Activated CD8-positive, alpha-beta memory T cell treated with anti-CD3 and anti-CD28 coated beads for 4 hours (primary cell): ENCODE measurements at regions not wholly inside any gene's neighbourhood (a gene's known extent, or its start where the extent isn't known, plus 50 kb on each side); places are given as distances from the start of the nearest gene placed in this dataset.

Source experiments
- DNase-seq, 2 donors: peaks; one replicate each; pipeline ENCODE4 v3.0.0-alpha.2; 2020; ENCODE audit warnings: low read depth in 2 of 2

DNA sequence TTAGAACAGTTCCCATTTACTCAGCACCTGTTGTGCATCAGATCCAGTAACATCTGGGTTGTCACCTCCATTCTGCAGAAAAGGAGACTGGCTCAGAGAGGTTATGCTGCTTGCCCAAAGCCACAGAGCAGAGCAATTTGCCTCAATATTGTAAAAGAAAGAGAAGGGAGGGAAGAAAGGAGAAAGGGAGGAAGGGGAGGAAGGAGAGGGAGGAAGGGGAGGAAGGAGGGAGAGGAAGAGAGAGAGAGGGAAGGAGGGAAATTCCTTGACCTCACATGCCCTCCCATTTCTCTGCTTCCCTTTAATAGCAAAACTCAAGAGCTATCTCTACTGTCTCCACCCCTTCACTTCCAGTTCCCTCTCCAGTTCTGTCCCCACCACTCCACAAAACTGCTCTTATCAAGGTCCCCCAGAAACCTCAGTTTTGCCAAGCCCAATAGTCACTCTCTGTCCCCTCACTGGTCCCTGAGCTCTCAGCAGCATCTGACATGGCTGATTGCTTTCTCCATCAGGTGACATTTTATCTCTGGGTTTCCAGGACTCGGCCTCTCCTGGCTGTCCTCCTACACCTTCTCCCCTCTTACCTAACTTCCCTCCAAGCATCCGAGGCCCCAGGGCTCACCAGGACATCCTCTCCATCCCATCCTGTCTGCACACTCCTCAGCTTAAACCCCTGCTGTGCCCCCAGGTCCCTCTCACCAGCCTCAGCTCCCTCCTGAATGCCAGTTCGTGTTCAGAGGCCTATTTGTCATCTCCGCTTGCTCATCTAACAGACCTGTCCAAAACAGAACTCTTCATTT, 104.7 kb upstream of the LINGO1 start:
- no peak for DNase-seq

DNA sequence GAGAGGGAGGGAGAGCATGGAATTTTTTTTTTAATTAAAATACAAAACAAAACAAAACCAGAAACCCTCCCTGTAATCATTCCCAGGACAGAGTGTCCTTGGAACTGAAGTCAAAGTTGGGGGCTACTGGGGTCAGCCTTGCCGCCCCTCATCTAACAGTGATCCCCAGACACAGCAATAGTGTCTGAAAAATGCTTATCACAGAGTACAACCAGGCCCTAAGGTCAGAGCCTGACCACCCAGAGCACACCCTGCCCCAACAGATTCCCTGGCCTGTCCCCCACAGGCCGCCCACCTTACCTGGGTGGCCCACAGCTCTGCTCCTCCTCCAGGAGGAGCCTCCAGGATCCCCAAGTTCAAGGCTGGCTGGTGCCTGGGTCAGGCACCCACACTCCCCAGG, 101.6 kb upstream of the LINGO1 start:
- no peak for DNase-seq

- no peak for DNase-seq
Measured at GRCh38 chr15:77733579-77734300, 101.0 kb upstream of the LINGO1 start.

- no peak for DNase-seq
Measured at GRCh38 chr15:77732514-77733335, 100.0 kb upstream of the LINGO1 start.

DNA sequence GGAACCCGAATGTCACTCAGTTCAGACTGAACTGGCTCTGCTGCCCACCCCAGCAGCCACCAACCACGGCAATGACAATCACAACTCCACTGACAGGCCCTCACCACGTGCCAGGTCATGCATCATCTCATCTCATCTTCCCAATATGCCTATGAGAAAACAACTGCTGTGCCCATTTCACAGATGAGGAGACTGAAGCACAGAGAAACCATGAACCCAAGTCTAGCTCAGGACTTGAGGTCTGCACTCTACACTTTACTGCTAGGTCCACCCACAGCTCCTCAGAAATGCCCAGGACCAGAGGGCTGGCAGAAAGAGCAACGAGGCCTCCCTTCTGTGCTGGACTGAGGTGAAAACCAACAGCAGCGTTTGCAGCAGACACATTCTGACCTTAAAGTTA, 99.2 kb upstream of the LINGO1 start:
- no peak for DNase-seq

GRCh38 chr15:77731067-77731466, 98.4 kb upstream of the LINGO1 start:
- no peak for DNase-seq

DNA sequence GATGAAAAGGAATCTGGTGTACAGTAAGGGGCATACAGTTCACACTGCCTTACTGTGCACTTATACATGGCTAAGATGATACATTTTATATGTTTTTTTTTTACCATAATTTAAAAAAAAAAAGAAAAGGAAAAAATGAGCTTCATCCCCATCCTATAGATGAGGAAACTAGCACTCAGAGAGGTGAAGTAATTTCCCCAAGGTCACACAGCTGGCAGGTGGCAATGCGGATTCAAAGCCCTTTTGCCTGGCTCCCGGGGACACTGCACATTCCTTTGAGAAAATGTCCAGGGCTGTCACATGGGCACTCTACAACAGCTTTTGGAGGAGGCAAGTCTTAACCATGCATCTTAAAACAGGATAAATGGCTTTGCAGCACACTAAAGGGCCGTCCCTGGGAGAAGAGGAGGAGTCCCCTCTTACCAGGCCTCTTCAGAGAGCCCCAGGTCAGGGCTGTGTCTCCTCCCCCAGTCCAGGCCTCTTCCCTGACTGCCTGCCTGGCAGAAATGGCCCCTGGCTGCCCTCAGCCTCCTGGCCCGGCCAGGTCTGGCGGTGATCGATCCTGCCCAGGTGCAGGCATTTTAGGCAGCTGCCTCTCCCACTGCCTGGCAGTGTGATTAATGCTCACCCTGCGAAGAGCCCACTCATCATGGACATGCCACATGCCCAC, 95.1 kb upstream of the LINGO1 start:
- no peak for DNase-seq

DNA sequence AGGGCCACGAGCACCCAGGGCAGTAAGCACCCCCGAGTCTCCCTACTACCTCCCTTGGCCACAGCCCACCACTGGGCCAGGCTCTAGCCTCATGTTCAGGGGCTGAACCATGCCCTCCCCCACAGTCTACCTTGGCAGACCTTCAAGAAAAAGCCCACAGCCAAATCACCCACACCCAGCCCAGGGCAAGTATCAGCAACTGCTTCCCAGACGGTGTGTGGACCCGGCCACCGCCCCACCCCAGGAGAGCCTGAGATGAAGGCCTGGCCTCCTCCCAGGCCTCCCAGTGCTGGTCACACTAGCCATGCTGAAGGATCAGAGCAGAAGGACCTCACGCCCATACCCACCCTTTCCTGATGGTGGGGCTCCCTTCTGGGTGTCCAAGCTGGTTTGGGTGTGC, 92.0 kb upstream of the LINGO1 start:
- DNase-seq, result no peak

DNA sequence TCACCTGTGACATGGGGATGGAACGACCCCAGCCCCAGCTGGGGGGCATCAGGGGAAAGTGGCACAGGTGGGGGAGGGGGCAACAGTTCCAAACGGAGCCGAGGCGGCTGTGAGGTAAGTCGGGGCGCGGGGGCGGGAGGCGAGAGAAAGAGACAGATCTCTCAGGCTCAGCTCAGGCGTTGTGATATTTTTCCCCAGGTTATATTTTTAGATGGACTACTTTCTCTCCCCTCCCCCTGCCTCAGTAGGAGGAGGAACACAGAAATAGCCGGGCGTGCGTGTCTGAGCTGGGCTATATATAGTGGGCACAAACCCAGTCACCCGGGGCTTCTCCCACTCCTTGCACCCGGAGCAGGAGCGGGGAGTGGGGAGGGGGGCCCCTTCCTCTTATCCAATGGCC, 91.0 kb upstream of the LINGO1 start:
- no peak for DNase-seq

- no peak for DNase-seq
Measured at GRCh38 chr15:77722759-77723460, 90.2 kb upstream of the LINGO1 start.

GRCh38 chr15:77721963-77722362, 89.3 kb upstream of the LINGO1 start:
- DNase-seq, result no peak

DNA sequence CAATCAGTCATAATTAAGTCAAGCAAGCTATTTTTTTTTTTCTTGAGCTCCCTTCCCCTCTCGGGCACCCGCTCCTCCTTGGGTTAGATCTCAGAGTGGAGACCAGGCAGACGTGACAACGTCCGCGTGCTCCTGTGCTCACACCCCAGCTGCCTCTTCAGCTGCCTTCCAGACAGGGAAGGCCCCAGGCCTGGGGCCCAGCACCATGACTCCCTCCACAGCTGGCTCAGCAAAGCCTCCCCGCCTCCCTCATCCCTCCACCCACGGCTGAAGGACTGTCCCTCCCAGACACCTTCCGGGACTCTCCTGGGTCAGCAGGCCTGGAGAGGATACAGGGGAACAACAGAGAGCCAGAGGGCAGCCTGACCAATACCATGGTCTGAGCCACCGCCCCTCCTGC, 87.9 kb upstream of the LINGO1 start:
- no peak for DNase-seq

DNA sequence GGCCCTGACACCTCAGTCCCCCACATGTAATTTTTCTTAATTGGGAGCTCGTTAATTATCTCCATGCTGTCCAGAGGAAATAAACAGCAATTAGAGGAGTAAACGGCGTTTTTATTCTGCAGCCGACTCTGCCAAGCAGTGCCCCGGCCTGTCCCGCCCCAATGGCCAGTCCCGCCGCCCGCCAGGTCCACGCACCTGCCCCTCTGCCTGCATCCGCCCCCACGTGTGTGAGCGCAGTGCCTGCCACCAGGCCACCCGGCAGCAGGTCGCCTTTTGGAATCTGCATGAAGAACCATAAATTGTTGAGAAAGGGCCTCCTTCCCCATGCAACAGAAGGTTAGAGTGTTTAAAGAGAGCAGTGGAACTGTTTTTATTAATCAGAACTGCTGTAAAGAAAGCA, 87.5 kb upstream of the LINGO1 start:
- DNase-seq, result no peak

DNA sequence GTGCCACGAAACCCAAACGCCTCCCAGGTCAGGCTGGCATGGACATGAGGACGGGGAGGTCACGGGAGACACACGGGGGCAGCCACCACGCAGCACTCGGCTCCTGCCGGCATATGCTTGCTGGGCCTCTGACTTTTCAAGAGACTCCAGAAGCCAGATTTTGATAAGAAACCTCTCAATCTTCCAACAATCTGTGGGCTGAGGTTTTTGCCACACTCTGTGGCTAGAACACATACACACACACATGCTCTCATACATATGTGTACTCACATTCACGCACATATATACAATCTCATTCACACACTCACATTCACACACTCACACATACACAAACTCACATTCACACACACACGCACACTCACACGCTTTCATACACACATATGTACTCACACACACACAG, 86.7 kb upstream of the LINGO1 start:
- DNase-seq, result no peak

DNA sequence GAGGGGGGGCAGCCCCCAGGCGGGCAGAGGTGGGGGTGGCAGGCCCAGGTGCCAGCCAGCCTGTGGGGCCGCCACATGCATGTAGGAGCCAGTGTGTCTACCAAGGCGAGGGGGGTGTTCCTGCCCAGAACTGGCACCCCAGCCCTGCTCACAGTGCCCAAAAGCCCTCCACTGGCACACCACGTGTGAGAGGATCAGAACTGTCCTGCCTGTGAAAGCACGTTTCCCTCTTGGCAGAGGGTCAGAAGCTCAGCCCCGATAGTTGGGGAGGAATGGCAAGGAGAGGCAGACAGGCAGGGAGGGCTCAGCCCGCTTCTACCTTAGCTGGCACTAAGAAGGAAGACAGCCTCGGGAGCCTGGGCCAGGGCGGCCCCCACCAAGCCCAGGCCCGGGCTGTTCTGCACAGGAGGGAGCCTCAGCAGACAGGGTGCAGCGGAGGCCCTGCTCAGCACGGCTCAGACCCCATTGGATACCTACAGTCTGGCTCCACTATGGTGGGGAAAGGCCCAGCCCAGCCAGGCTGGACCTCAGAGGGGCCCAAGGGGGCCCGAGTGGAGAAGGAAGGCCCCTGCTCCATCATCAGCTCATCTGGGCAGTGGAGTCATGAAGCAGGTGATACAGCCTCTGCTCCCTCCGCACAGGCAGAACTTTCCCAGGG, 84.8 kb upstream of the LINGO1 start:
- DNase-seq, result no peak

- DNase-seq, result no peak
Measured at GRCh38 chr15:77716632-77717332, 84.1 kb upstream of the LINGO1 start.

GRCh38 chr15:77715860-77716259, 83.1 kb upstream of the LINGO1 start:
- DNase-seq, result no peak

- DNase-seq, result no peak
Measured at GRCh38 chr15:77715051-77715450, 82.3 kb upstream of the LINGO1 start.

- no peak for DNase-seq
Measured at GRCh38 chr15:77714555-77714954, 81.8 kb upstream of the LINGO1 start.

GRCh38 chr15:77714023-77714422, 81.3 kb upstream of the LINGO1 start:
- DNase-seq, result no peak
